ENCODE measurements at regions not wholly inside any gene's neighbourhood (a gene's known extent, or its start where the extent isn't known, plus 50 kb on each side); places are given as distances from the start of the nearest gene placed in this dataset.

DNA sequence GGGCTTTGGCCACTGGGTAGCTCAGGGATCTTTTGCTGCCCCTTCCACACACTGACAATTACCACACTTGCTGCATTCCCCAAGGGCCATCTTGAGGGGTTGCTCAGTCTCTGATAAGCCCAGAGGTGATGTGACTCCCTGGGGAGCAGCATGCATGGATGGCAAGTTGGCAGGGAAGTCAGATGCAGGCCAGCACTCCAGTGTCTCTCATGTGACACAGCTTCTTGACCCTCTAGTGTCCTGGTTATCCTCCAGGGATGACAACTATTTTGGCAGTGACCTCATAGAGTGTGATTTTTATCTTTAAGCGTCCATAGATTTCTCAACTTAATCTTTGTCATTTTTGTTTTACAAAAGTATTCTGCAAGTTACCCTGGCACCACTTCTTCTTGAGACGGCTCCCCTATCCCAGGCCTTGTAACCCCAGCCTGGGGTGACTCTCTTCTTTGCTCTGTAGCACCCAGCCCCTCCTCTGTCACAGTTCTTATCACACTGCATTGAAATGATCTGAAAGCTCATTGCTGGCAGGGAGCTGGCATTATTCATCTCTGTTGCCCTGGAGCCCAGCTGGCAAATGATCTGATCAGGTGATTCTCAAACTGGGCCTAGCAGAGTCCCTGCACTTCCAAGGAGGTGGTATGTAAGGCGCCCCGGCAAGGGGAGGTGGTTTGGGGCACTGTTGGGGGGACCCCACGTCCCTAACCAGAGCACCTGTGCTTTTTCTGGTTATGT lies 72.6 kb downstream of the TENT5C start:
- DNase-seq (peak; percentile 53), ATAC-seq (peak; percentile 53 to 65)
- intact Hi-C loops (cut with DNase I): loop anchor here in 1 of 2 donors (5.0 to 10.0 kb wide), 2 partner anchors 71 to 76 kb away; partner anchors contain the start of gene TENT5C

DNA sequence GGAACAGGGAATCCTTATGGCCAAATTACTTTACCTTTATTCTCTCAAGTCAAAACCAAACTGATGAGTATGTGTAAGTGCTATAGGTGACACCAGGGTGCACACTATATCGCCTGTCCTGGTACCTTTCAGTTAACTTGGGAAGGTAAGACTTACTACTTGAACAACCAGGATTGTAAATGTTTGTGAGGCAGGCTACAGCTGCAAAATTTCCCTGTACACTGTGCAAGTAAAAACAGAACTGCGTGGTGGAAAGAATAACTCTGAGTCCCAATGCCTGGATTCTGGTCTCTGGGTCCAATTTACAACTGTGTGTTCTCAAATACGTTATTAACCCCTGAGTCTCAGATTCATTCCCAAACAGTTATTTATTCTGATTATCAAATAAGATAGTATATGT lies 73.5 kb downstream of the TENT5C start:
- DNase-seq (no peak), ATAC-seq (no peak)
- intact Hi-C loops (cut with DNase I): loop anchor here in 1 of 2 donors (5.0 to 10.0 kb wide), 2 partner anchors 72 to 76 kb away; partner anchors contain the start of gene TENT5C

DNA sequence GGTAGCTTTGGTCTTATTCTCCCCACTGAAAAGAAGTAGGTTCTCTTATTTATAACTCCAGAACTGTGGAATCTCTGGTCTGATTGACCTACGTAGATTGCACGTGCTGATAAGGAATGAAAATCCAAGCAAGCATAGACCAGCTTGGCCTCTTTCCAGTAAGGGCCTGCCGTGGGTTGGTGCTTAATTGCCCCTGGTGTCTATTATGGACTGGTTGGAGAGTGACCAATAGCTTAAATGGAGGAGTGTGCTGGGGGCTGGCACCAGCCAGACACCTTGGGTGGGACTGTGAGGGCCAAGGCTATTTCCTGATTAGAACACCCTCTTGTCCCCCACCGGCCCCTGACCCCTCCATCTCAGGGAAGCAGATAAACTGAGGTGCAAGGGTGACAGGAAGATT lies 74.0 kb downstream of the TENT5C start:
- ATAC-seq (no peak), DNase-seq (no peak)
- intact Hi-C loops (cut with DNase I): loop anchor here in 1 of 2 donors (5.0 to 10.0 kb wide), 2 partner anchors 73 to 75 kb away; partner anchors contain the start of gene TENT5C

DNA sequence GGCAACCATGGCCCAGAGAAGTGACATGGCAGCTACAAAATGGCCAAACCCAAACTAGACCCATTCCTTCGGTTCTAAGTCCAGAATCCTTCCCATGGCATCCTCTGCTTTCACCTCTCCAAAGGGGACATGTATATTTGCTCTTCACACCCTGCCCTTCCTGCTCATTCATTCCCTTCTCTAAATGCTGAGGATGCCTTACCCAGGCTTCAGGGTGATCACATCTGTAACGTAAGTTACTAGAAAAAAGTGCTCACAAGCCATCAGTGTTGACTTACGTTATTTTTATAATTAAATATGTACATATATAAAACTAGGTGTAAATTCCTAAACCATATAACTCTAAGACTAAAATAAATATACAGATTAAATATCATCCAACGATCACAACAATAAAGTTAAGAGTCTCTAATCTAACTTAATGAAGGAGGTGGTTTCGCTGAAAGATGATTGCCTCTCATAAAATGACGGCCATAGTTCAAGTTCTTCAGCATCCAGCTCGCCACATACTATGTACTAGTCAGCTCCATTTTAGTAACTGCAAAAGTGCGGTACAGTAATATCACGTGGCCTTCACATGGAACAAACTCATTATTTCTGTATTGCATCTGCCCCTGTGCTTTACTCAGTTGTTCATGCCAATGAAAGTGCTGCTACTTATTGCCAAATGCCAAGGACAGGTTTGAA lies 74.6 kb downstream of the TENT5C start:
- no peak for ATAC-seq
- DNase-seq: no peak
- intact Hi-C loops (cut with DNase I): no loop called here

DNA sequence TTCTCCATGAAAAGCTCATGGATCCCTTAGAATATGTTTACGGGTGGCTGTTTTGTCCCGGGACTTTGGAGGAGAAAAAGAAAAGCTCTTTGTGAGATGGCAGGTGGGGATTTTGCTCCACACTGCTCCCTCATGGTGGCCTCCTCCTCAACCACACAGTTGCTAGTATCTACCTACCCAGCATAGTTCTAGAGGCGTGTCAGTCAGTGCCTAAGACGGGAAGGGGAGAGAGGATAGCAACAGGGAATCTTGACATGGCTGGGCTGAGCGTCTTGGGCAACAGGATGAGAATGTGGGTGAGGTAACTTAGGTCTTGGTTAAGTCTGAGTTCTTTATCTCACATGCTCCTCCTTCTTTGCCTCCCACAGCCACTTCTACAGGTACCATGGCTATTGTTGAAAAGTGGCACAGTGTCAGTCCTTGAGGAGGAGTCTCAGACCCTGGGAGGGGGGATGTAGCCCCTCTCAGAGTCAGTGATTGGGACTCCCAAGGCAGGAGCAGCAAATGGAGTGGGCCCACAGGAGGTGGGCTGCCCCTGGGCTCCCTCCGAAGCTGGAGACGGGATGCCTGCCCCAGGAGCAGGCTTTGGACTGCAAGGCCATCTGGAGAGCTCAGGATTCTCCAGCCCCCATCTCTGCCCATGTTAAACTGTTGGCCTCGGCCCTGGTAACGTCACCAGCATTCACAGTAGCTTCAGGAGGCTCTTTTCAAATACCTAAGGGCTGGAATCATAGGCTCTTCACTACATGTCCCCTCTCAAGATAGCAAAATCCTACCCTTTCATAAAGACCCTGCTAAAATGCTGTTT lies 75.4 kb downstream of the TENT5C start:
- ATAC-seq: no peak
- intact Hi-C loops (cut with DNase I): no loop called here
- no peak for DNase-seq

DNA sequence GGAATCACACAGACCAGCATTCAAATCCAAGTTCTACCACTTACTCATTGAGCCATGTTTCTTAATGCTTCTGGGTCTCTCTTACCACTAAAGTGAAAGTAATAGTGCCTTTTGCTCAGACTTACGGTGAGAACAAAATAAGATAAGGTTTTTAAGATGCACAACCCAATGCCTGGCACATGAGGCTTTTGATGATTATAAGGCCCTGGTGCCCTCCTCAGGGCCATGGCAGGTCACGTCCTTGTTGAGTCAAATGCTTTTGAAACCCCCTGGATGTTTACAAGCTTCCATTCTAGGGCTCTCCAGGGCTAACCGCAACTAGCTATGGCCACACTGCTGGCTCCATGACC lies 76.0 kb downstream of the TENT5C start:
- intact Hi-C loops (cut with DNase I): no loop called here
- no peak for DNase-seq
- no peak for ATAC-seq

DNA sequence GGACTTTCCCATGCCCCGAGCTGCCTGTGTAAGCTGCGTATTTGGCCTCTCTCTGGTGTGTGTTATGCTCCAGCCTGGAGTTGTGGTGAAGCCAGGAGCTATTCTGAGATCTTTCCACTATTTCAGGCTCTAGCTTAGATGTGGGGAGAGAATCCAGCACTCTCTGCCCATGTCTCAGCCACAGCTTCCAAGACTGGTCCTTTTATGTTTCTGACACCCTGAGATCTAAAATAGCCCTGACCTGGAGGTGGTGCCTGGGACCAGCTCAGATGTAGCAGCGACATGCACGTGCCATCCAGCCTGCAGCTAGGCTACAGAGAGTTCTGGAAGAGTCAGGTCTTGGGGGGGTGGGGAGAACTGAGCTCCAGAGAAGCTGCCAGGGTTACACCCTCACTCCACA lies 76.5 kb downstream of the TENT5C start:
- ATAC-seq (peak; percentile 76 to 83), DNase-seq (peak; percentile 37)
- intact Hi-C loops (cut with DNase I): no loop called here

DNA sequence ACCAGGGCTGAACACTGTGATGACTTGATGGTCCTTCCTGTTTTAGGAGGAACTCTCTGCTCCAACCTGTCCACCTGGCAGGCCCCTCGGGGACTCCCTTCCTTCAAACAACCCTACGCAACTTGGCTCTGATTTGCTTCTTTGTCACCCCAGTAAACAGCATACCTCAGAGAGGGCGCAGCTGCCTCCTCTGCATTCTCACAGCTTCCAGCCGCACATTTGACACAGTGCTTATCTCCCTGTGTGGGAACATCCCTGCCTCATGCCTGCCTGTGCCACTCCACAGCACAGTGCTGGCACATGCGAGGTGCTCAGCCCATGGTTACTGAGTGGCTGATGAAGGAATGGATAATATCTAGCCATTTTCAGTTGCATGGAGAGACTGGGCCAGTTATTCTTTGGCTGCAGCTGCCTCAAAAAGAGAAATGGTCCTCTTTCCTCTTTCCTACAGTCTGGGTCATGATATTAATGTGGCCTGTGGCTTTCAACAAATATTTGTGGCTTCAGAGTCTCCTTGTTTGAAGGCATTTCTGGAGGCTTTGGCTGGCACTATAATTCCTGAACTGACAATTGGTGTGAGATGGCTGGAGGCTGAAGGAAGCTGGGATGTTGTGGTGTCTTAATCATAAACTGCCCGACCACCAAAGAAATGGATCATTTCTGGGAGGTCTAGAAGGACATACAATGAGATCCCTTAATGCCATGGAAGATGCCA lies 77.9 kb downstream of the TENT5C start:
- intact Hi-C loops (cut with DNase I): no loop called here
- ATAC-seq: peak; percentile 72 to 74

DNA sequence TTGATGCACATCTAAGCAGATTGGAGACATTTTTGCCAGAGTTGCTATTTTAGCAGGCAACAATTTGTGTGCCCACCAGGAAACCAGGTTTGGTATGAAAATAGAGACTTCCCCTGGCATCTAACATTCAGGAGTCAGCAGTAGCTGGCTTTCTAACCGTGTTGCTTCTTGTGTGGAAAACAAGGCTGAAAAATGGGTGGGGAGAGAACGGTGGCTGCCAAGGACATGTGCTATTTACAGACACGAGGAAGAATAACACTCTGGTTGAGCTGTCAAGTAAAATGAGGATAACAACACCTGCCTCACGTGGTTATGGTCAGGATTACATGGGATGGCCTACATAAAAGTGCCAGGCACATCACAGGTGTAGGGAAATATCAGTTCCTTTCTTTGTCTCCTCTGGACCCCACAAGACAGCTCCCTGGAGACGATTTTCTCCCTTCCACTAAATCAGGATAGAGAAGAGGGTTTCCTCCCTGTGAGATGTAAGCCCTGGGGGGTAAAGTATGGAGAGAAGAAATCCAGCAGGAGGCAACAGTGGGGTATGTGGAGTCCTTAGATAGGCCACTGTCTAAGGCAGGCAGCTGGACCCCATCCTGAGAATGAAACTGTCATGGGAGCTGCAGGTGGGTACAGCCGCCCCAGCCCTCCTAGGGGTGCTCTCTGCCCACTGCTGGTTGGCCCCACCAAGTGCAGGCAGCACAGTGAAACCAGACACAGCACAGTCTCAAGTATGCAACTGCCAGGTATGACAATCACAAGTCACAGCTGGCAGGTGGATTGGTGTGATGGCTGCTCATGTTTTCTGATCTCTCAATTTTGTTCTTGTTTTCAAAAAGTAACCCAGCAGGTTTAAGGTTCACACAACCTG lies 80.3 kb downstream of the TENT5C start:
- DNase-seq: no peak
- ATAC-seq: no peak
- intact Hi-C loops (cut with DNase I): no loop called here

More for the DNA sequence above, 77.9 kb downstream of the TENT5C start:
- peak; percentile 50 for DNase-seq

DNA sequence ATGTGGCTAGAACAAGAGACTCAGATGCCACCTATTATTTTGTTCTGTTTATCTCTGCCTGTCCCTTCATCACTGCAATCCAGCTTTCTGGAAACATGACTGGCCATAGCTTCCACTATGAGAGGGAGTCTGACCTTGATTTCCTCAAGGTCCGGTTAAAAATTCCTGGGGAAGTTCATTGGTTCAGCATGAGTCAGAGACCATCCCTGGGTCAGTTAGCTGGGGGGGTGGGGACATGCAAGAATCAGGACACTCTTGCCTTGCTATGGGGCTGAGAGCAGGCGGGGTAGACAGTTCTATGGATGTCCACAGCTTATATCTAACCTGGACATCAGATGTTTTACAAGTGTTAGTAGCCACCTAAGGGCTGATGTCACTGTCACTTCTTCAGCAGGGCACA lies 81.1 kb downstream of the TENT5C start:
- ATAC-seq: peak in 1 of 2 donors; percentile 43
- no peak for DNase-seq
- intact Hi-C loops (cut with DNase I): no loop called here

DNA sequence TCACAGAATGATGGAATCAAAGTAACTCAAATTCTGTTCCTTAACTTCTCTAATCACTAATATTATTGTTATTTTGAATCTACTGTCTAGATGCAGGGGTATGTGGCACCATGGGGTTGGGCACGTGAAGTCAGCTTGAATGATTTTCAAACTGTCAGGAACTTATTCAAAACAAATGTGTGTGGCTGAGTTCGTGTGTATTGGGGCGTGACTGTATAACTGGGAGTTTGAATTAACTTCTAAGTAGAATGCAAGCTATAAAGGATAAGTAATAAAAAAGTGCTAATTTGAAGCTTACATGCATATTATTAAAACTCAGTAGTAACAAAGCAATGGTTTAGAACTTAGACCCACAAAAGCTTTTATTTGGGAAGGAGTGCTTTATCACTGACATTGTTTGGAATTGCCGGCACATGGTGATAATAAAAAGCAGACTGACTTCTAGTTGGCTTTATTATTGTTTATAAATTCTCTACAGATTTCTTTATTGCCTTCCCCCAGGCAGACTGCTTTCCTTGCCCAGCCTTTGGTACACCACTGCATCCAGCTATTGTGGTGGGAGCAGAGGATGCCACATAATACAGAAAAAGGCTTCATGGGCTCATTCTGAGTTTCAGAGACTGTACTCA lies 84.3 kb downstream of the TENT5C start:
- intact Hi-C loops (cut with DNase I): no loop called here
- no peak for DNase-seq
- no peak for ATAC-seq

DNA sequence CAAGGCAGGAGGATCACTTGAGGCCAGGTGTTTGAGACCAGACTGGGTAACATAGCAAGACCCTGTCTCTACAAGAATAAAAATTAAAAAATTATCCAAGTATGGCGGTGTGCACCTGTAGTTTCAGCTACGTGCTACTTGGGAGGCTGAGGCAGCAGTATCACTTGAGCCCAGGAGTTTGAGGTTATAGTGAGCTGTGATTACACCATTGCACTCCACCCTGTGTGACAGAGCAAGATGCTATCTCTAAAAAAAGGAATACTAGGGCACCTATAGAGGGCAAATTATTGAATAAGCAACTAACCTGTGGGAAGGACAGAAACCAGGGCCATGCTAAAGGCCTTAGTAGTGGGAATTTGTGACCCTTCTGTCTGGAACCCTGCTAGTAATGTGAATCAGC lies 86.1 kb downstream of the TENT5C start:
- intact Hi-C loops (cut with DNase I): no loop called here
- DNase-seq: no peak

DNA sequence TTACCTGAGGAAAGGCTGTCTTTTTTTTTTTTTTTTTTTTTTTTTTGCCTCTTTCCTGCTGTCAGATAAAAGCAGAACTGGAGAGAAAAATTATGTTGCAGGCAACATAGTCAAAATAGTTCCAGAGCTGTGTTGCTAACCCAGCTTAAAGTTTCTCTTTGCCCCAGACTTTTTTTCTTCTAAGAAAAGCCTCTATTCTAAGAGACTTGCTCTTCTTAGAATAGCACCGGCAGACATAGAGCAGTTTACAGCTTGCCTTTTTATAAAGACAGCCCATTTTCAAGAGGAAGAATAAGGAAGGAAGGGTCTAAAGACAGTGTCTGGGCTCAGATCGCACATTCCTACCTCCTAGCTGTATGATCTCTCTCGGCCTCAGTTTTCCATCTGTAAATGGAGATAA lies 88.7 kb downstream of the TENT5C start:
- ATAC-seq (no peak), DNase-seq (no peak)
- intact Hi-C loops (cut with DNase I): no loop called here

More for the DNA sequence above, 86.1 kb downstream of the TENT5C start:
- ATAC-seq: no peak

DNA sequence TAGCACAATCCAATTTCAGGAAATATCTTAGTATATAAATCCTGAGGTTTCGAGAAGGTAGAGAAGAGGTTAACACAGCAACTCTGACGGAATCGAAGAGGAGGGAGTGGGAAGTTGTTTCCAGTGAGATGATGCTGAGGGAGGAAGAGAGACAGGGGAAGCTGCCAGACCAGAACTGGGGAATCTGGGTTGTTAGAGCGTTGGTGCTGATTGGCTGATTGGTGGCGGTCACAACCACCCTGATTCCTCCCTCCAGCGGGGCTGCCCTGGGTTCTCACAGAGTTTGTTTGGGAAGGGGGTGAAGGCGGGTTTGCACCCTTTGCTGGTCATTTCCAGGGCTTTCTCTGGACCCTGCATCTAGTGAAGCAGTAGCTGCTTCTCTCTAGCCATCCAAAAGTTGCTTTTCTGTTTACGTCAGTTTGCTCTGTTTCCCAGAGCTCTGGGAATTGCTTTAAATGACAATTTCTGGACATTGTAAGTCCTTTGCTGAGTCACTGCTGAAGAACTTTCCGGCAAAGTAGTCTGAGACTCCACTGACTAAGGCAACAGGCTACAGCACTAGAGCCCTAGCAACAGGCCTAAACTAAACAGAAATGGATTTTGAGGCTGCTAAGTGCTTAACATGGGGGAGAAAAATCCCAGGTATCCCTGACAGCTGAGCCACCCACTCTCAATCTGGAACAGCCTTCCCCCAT lies 90.1 kb downstream of the TENT5C start:
- ATAC-seq: peak; percentile 82 to 88
- peak; percentile 51 for DNase-seq
- intact Hi-C loops (cut with DNase I): no loop called here

DNA sequence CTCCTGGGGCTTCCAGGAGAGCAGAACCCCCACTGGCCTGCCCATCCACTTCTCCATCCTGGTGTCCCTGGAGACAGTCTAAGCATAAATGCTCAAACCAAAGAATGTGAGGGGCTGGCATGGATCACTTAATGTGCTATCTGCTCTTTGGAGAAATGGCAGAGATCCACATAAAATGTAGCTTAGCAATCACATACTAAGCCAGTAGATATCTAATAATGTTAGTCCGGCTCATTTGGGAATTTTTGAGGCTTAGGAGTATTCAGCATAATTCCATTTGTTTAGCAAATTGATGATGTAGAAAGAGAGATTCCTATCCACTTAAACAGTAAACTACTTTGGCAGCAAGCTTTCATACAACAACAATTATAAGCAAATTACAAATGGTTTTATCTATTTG lies 90.7 kb downstream of the TENT5C start:
- ATAC-seq: peak; percentile 38 to 67
- no peak for DNase-seq
- intact Hi-C loops (cut with DNase I): no loop called here

DNA sequence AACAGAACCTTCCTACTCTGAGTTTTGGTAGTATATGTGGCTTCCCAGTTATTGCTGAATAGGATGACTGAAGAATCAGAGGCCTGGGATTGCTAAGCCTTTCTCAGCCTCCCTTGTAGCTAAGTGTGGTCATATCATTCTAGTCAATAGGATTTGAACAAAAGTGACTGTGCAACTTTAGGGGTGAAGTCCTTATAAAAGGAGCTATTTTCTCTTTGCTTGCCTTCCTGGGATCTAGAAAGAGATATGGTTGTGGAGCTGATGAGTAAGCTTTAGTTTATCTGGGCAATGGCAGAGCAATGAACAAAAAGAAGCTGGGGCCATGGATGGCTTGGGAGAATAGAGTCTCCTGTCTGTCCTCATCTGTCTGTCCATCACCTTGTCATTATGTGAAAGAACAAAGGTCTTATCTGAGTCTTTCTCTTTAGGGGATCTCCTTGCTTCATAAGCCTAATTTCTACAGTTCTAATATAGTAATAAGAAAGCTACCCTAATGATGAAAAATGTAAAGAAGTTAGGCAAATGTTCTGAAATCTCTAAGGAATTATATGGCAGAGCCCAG lies 91.5 kb downstream of the TENT5C start:
- intact Hi-C loops (cut with DNase I): no loop called here
- ATAC-seq (no peak), DNase-seq (no peak)
